ENCODE measurements at regions not wholly inside any gene's neighbourhood (a gene's known extent, or its start where the extent isn't known, plus 50 kb on each side); places are given as distances from the start of the nearest gene placed in this dataset.

GRCh38 chr9:91106415-91107081 lies 255.2 kb downstream of the AUH start:
- Histone ChIP-seq H3K27me3 (ENCODE audit: insufficient read depth, poor library complexity, severe bottlenecking) (no peaks in the 10 kb centered on the region), H3K4me3 (replicated peaks; ENCODE audit: insufficient read depth, low read length) (no peak overlapping the region), H3K27ac (replicated peaks) (no peak overlapping the region)
- no peak for DNase-seq (ENCODE audit: low read depth in 1 of 2, low spot score in 1 of 2)
- no peak for TF ChIP-seq REST (IDR thresholded peaks at IDR 0.05; ENCODE audit: insufficient replicate concordance, low read depth)
- no peak for TF ChIP-seq SPI1 (IDR thresholded peaks at IDR 0.05; ENCODE audit: borderline replicate concordance, low read depth)
- TF ChIP-seq CTCF (IDR thresholded peaks at IDR 0.05; ENCODE audit: insufficient read depth, low read length) = no peak
- no peak for TF ChIP-seq POLR2AphosphoS5 (IDR thresholded peaks at IDR 0.05; ENCODE audit: low read depth)
- no peak for TF ChIP-seq GABPA (IDR thresholded peaks at IDR 0.05; ENCODE audit: low read depth)

GRCh38 chr9:91111226-91111625 lies 250.5 kb downstream of the AUH start:
- Histone ChIP-seq H3K4me3 (replicated peaks; ENCODE audit: insufficient read depth, low read length) (no peak overlapping the region), H3K27me3 (ENCODE audit: insufficient read depth, poor library complexity, severe bottlenecking) (no peaks in the 10 kb centered on the region), H3K27ac (replicated peaks) (no peak overlapping the region)
- no peak for DNase-seq (ENCODE audit: low read depth in 1 of 2, low spot score in 1 of 2)
- no peak for TF ChIP-seq CTCF (IDR thresholded peaks at IDR 0.05; ENCODE audit: insufficient read depth, low read length)
- TF ChIP-seq POLR2AphosphoS5 (IDR thresholded peaks at IDR 0.05; ENCODE audit: low read depth) = no peak
- TF ChIP-seq SPI1 (IDR thresholded peaks at IDR 0.05; ENCODE audit: borderline replicate concordance, low read depth) = no peak
- no peak for TF ChIP-seq REST (IDR thresholded peaks at IDR 0.05; ENCODE audit: insufficient replicate concordance, low read depth)
- no peak for TF ChIP-seq GABPA (IDR thresholded peaks at IDR 0.05; ENCODE audit: low read depth)

- no peak for TF ChIP-seq POLR2AphosphoS5 (IDR thresholded peaks at IDR 0.05; ENCODE audit: low read depth)
- TF ChIP-seq SPI1 (IDR thresholded peaks at IDR 0.05; ENCODE audit: borderline replicate concordance, low read depth) = no peak
- no peak for TF ChIP-seq REST (IDR thresholded peaks at IDR 0.05; ENCODE audit: insufficient replicate concordance, low read depth)
- no peak for TF ChIP-seq GABPA (IDR thresholded peaks at IDR 0.05; ENCODE audit: low read depth)
- no peak for TF ChIP-seq CTCF (IDR thresholded peaks at IDR 0.05; ENCODE audit: insufficient read depth, low read length)
- no peak for DNase-seq (ENCODE audit: low read depth in 1 of 2, low spot score in 1 of 2)
These were observed 249.8 kb downstream of the AUH start for GRCh38 chr9:91111876-91112275.

More at GRCh38 chr9:91111876-91112275, 249.8 kb downstream of the AUH start:
- H3K27me3 ChIP-seq (ENCODE audit: insufficient read depth, poor library complexity, severe bottlenecking) = no peaks in the 10 kb centered on the region
- no peak overlapping the region for H3K4me3 ChIP-seq (replicated peaks; ENCODE audit: insufficient read depth, low read length)
- H3K27ac ChIP-seq (replicated peaks) = no peak overlapping the region

Data from HL-60 (cell line).